ENCODE measurements at regions not wholly inside any gene's neighbourhood (a gene's known extent, or its start where the extent isn't known, plus 50 kb on each side); places are given as distances from the start of the nearest gene placed in this dataset.

DNA sequence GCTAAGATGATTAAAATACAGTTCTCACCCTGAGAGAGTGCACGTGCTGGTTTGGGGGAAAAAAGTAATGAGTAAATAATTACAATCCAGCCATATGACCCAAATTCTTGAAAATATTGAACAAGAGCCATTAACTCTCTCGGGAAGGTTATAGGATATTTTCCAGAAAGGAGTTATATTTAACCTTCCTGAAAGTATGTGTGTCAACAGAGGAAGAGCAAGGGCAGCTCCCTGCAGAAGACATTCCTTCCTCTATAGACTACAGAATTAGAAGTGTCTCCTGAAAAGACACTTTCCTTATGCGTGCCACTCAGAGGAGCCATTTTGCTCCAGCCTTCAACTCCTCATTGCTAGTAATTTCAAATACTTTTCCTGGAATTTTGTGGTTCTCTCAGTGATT, 648.7 kb downstream of the USP25 start:
- no peak for DNase-seq (ENCODE audit: low spot score)
- H3K4me1 Mint-ChIP-seq = no peaks in the 10 kb centered on the region
- no peaks in the 10 kb centered on the region for H4K20me1 ChIP-seq (replicated peaks; ENCODE audit: insufficient read depth)
- H3K27ac Mint-ChIP-seq = no peak overlapping the region
- H3K27me3 Mint-ChIP-seq (ENCODE audit: insufficient read depth, low read depth, poor library complexity) = no peaks in the 10 kb centered on the region
- H3K9me3 Mint-ChIP-seq = no peaks in the 10 kb centered on the region
- ATAC-seq = no peak
- H3K36me3 Mint-ChIP-seq (ENCODE audit: low read depth) = no peaks in the 10 kb centered on the region
- no peak overlapping the region for H3K4me3 Mint-ChIP-seq
- no peaks in the 10 kb centered on the region for H3F3A ChIP-seq (replicated peaks; ENCODE audit: low read depth)
- no peak overlapping the region for H3K4me3 ChIP-seq
- H3K79me2 ChIP-seq (replicated peaks; ENCODE audit: insufficient read depth) = no peaks in the 10 kb centered on the region
- no peaks in the 10 kb centered on the region for H3K4me1 ChIP-seq (ENCODE audit: insufficient read depth)
- TF ChIP-seq CREB1 (CRISPR knock-in tag; IDR thresholded peaks at IDR 0.05; ENCODE audit: low read depth) (no peak), STAT1 (IDR thresholded peaks at IDR 0.05; ENCODE audit: unreplicated experiment) (no peak), EZH2phosphoT487 (IDR thresholded peaks at IDR 0.05; ENCODE audit: unreplicated experiment) (no peak), ETS1 (IDR thresholded peaks at IDR 0.05) (no peak), JUNB (IDR thresholded peaks at IDR 0.05; ENCODE audit: unreplicated experiment) (no peak), REST (IDR thresholded peaks at IDR 0.05; ENCODE audit: unreplicated experiment) (no peak), NANOG (IDR thresholded peaks at IDR 0.05; ENCODE audit: borderline replicate concordance) (no peak), POLR2AphosphoS5 (IDR thresholded peaks at IDR 0.05; ENCODE audit: low read depth) (no peak), EZH2 (IDR thresholded peaks at IDR 0.05; ENCODE audit: low read depth, unreplicated experiment) (no peak), ZNF331 (CRISPR knock-in tag; IDR thresholded peaks at IDR 0.05; ENCODE audit: low read depth) (no peak), ZNF114 (CRISPR knock-in tag; IDR thresholded peaks at IDR 0.05) (no peak)
- TF ChIP-seq, protein P1, sequence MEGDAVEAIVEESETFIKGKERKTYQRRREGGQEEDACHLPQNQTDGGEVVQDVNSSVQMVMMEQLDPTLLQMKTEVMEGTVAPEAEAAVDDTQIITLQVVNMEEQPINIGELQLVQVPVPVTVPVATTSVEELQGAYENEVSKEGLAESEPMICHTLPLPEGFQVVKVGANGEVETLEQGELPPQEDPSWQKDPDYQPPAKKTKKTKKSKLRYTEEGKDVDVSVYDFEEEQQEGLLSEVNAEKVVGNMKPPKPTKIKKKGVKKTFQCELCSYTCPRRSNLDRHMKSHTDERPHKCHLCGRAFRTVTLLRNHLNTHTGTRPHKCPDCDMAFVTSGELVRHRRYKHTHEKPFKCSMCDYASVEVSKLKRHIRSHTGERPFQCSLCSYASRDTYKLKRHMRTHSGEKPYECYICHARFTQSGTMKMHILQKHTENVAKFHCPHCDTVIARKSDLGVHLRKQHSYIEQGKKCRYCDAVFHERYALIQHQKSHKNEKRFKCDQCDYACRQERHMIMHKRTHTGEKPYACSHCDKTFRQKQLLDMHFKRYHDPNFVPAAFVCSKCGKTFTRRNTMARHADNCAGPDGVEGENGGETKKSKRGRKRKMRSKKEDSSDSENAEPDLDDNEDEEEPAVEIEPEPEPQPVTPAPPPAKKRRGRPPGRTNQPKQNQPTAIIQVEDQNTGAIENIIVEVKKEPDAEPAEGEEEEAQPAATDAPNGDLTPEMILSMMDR (conservative IDR thresholded peaks at IDR 0.05; ENCODE audit: low read depth in 2 of 2) = no peak
- TF ChIP-seq, protein P2, sequence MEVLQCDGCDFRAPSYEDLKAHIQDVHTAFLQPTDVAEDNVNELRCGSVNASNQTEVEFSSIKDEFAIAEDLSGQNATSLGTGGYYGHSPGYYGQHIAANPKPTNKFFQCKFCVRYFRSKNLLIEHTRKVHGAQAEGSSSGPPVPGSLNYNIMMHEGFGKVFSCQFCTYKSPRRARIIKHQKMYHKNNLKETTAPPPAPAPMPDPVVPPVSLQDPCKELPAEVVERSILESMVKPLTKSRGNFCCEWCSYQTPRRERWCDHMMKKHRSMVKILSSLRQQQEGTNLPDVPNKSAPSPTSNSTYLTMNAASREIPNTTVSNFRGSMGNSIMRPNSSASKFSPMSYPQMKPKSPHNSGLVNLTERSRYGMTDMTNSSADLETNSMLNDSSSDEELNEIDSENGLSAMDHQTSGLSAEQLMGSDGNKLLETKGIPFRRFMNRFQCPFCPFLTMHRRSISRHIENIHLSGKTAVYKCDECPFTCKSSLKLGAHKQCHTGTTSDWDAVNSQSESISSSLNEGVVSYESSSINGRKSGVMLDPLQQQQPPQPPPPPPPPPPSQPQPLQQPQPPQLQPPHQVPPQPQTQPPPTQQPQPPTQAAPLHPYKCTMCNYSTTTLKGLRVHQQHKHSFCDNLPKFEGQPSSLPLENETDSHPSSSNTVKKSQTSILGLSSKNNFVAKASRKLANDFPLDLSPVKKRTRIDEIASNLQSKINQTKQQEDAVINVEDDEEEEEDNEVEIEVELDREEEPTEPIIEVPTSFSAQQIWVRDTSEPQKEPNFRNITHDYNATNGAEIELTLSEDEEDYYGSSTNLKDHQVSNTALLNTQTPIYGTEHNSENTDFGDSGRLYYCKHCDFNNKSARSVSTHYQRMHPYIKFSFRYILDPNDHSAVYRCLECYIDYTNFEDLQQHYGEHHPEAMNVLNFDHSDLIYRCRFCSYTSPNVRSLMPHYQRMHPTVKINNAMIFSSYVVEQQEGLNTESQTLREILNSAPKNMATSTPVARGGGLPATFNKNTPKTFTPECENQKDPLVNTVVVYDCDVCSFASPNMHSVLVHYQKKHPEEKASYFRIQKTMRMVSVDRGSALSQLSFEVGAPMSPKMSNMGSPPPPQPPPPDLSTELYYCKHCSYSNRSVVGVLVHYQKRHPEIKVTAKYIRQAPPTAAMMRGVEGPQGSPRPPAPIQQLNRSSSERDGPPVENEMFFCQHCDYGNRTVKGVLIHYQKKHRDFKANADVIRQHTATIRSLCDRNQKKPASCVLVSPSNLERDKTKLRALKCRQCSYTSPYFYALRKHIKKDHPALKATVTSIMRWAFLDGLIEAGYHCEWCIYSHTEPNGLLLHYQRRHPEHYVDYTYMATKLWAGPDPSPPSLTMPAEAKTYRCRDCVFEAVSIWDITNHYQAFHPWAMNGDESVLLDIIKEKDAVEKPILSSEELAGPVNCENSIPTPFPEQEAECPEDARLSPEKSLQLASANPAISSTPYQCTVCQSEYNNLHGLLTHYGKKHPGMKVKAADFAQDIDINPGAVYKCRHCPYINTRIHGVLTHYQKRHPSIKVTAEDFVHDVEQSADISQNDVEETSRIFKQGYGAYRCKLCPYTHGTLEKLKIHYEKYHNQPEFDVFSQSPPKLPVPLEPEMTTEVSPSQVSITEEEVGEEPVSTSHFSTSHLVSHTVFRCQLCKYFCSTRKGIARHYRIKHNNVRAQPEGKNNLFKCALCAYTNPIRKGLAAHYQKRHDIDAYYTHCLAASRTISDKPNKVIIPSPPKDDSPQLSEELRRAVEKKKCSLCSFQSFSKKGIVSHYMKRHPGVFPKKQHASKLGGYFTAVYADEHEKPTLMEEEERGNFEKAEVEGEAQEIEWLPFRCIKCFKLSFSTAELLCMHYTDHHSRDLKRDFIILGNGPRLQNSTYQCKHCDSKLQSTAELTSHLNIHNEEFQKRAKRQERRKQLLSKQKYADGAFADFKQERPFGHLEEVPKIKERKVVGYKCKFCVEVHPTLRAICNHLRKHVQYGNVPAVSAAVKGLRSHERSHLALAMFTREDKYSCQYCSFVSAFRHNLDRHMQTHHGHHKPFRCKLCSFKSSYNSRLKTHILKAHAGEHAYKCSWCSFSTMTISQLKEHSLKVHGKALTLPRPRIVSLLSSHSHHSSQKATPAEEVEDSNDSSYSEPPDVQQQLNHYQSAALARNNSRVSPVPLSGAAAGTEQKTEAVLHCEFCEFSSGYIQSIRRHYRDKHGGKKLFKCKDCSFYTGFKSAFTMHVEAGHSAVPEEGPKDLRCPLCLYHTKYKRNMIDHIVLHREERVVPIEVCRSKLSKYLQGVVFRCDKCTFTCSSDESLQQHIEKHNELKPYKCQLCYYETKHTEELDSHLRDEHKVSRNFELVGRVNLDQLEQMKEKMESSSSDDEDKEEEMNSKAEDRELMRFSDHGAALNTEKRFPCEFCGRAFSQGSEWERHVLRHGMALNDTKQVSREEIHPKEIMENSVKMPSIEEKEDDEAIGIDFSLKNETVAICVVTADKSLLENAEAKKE (CRISPR knock-in tag; IDR thresholded peaks at IDR 0.05) = no peak
- no peak overlapping the region for H3K4me2 ChIP-seq
- H3K27ac ChIP-seq (ENCODE audit: low read depth) = no peak overlapping the region
- H3K27me3 ChIP-seq (ENCODE audit: insufficient read depth) = no peaks in the 10 kb centered on the region
- no peaks in the 10 kb centered on the region for H3K9me2 ChIP-seq (ENCODE audit: insufficient read depth)
- no peak overlapping the region for H2AFZ ChIP-seq
- H3K36me3 ChIP-seq (ENCODE audit: insufficient read depth) = no peaks in the 10 kb centered on the region

Measured in GM23338 (cell line).